DOHH2 (cell line): ENCODE measurements at regions not wholly inside any gene's neighbourhood (a gene's known extent, or its start where the extent isn't known, plus 50 kb on each side); places are given as distances from the start of the nearest gene placed in this dataset.

Experiments
- CTCF ChIP-seq: fragments of 200-600 bp; sonication (generic); IDR thresholded peaks from one replicate; pipeline ENCODE4 v1.5.1; 2014; ENCODE audit warnings: antibody characterized with exemption, mild to moderate bottlenecking, low read depth, low read length; ENCODE audit not compliant: poor library complexity, severe bottlenecking
- EZH2phosphoT487 ChIP-seq: fragments of 200-600 bp; sonication (generic); IDR thresholded peaks from 2 replicates; pipeline ENCODE4 v1.6.1; 2017; ENCODE audit warnings: borderline replicate concordance, mild to moderate bottlenecking, antibody characterized with exemption, low read length, moderate library complexity, mixed read lengths

- TF ChIP-seq CTCF (no peak), EZH2phosphoT487 (no peak)
These were observed 81.5 kb upstream of the NGF start for GRCh38 chr1:115419571-115419970.
